B cell (primary cell): ENCODE measurements at regions not wholly inside any gene's neighbourhood (a gene's known extent, or its start where the extent isn't known, plus 50 kb on each side); places are given as distances from the start of the nearest gene placed in this dataset.

ENCODE experiments used
- ATAC-seq: fragments of 200-7000 bp; cut with Tn5 transposase; one replicate; pipeline ENCODE4 v1.10.0; 2021; ENCODE audit warnings: low read depth, mild to moderate bottlenecking, moderate number of reproducible peaks, moderate library complexity
- CTCF ChIA-PET: fragments of 350-600 bp; sonication (Branson Sonifier 250); formaldehyde crosslinking; loops from one replicate; lab custom pipeline; 2021; ENCODE audit warnings: antibody characterized with exemption, inconsistent platforms; lab: Charles Lee
- POLR2A ChIA-PET: fragments of 350-600 bp; sonication (Branson Sonifier 250); formaldehyde crosslinking; loops from one replicate; lab custom pipeline; 2021; ENCODE audit warnings: antibody characterized with exemption; lab: Charles Lee
- DNase-seq: peaks from one replicate; pipeline ENCODE4 v3.0.0; 2013
- H2AFZ ChIP-seq: 2 replicates; pipeline ENCODE4 v1.6.1; 2012; ENCODE audit warnings: mild to moderate bottlenecking, low read depth, low read length; ENCODE audit not compliant: insufficient read depth, poor library complexity, severe bottlenecking
- H3K27ac ChIP-seq, 2 donors: 1 replicate in 1 of 2; 2 replicates in 1 of 2; pipeline ENCODE4 v1.5.1; 2012 to 2013; ENCODE audit warnings: low read length in 2 of 2, mild to moderate bottlenecking in 2 of 2, moderate library complexity in 1 of 2
- H3K27me3 ChIP-seq, 4 experiments: fragments of 200-600 bp in 1 of 4; sonication (generic) in 1 of 4; replicated peaks in 1 of 4; 1 replicate in 2 of 4; 2 replicates in 2 of 4; pipeline versions ENCODE4 v1.6.1 to v1.7.0; 2013 to 2016; ENCODE audit warnings: low read length in 3 of 4, mild to moderate bottlenecking in 2 of 4, mixed read lengths in 1 of 4, moderate library complexity in 1 of 4; ENCODE audit not compliant: insufficient read depth in 4 of 4, control insufficient read depth in 3 of 4; ENCODE audit errors: control extremely low read depth in 1 of 4
- H3K36me3 ChIP-seq, 2 experiments: replicated peaks in 1 of 2; 1 replicate in 1 of 2; 2 replicates in 1 of 2; pipeline versions ENCODE4 v1.6.1 to v1.7.1; 2013; ENCODE audit warnings: low read length in 1 of 2; ENCODE audit not compliant: insufficient read depth in 2 of 2, control insufficient read depth in 1 of 2; ENCODE audit errors: control extremely low read depth in 1 of 2, extremely low read depth in 1 of 2
- H3K4me1 ChIP-seq, 2 donors: fragments of 200-600 bp in 1 of 2; sonication (generic) in 1 of 2; 1 replicate in 1 of 2; 2 replicates in 1 of 2; pipeline versions ENCODE4 v1.5.1 to v1.6.1; 2013 to 2017; ENCODE audit warnings: low read length in 2 of 2; ENCODE audit not compliant: control insufficient read depth in 2 of 2, insufficient read depth in 2 of 2
- H3K4me2 ChIP-seq: replicated peaks from 2 replicates; pipeline ENCODE3; 2012; ENCODE audit warnings: mild to moderate bottlenecking, low read depth, low read length; ENCODE audit not compliant: poor library complexity, severe bottlenecking
- H3K4me3 ChIP-seq, 5 experiments: fragments of 200-600 bp in 1 of 5; sonication (generic) in 1 of 5; 1 replicate in 3 of 5; 2 replicates in 2 of 5; pipeline versions ENCODE4 v1.5.1 to v1.7.0; 2011 to 2016; ENCODE audit warnings: low read length in 4 of 5, mild to moderate bottlenecking in 4 of 5, low read depth in 2 of 5, control low read depth in 1 of 5, moderate library complexity in 1 of 5; ENCODE audit not compliant: insufficient read depth in 1 of 5; ENCODE audit errors: control extremely low read depth in 1 of 5, extremely low read depth in 1 of 5
- H3K79me2 ChIP-seq: fragments of 200-600 bp; sonication (generic); one replicate; pipeline ENCODE4 v1.6.0; 2016; ENCODE audit warnings: low read length; ENCODE audit not compliant: control insufficient read depth, insufficient read depth
- H3K9ac ChIP-seq: fragments of 200-600 bp; sonication (generic); 2 replicates; pipeline ENCODE4 v1.6.1; 2017; ENCODE audit warnings: mild to moderate bottlenecking, low read length, moderate library complexity
- H3K9me3 ChIP-seq, 3 donors: one replicate each; pipeline versions ENCODE4 v1.6.1 to v1.7.1; 2013; ENCODE audit warnings: low read length in 2 of 3; ENCODE audit not compliant: control insufficient read depth in 2 of 3, insufficient read depth in 1 of 3; ENCODE audit errors: control extremely low read depth in 1 of 3
- H4K20me1 ChIP-seq: 2 replicates; pipeline ENCODE4 v1.6.0; 2012; ENCODE audit warnings: mild to moderate bottlenecking, low read length; ENCODE audit not compliant: insufficient read depth, control insufficient read depth, poor library complexity, severe bottlenecking
- H3K27ac Mint-ChIP-seq: one replicate; pipeline ENCODE4 v1.8.0; 2021; ENCODE audit warnings: mixed read lengths
- H3K27me3 Mint-ChIP-seq: one replicate; pipeline ENCODE4 v1.8.0; 2021; ENCODE audit warnings: mixed read lengths
- H3K4me1 Mint-ChIP-seq: one replicate; pipeline ENCODE4 v1.8.0; 2021; ENCODE audit warnings: mixed read lengths
- H3K4me3 Mint-ChIP-seq: one replicate; pipeline ENCODE4 v1.8.0; 2021; ENCODE audit warnings: mixed read lengths
- H3K9me3 Mint-ChIP-seq: one replicate; pipeline ENCODE4 v1.8.0; 2022; ENCODE audit warnings: mixed read lengths; ENCODE audit not compliant: insufficient read depth
- CTCF ChIP-seq: fragments of 200-600 bp; IDR thresholded peaks from one replicate; pipeline ENCODE4 v1.8.0; 2022; ENCODE audit warnings: antibody characterized with exemption, mild to moderate bottlenecking
- EZH2 ChIP-seq: IDR thresholded peaks from 2 replicates; pipeline ENCODE4 v1.6.1; 2012; ENCODE audit warnings: borderline replicate concordance, low read depth, mild to moderate bottlenecking, moderate library complexity, low read length; ENCODE audit not compliant: insufficient read depth, poor library complexity, severe bottlenecking
- WGBS: methylation state at CpG from one replicate; pipeline ENCODE4 v1.1.5; 2013; ENCODE audit warnings: missing lambda C conversion rate; ENCODE audit not compliant: insufficient coverage; 5-methylcytosine and 5-hydroxymethylcytosine counted together
- intact Hi-C: fragments of 100-400 bp; cut with micrococcal nuclease; formaldehyde crosslinking; loops from one replicate; pipeline ENCODE4 v1.10.0; 2022

GRCh38 chr19:32224371-32225244 lies 120.8 kb upstream of the ZNF507 start:
- peaks cover 9 to 14% of the 10 kb centered on the region in 2 donors for H3K4me1 ChIP-seq
- peaks cover 39% of the 10 kb centered on the region for H3K27me3 Mint-ChIP-seq
- ChIA-PET CTCF (interaction anchor here (0.6 to 3.3 kb wide), 9 partner anchors 10 to 1558 kb away, joined by 3 to 23 read pairs (median 3); no protein-coding TSS in a partner anchor), POLR2A (no interaction called here)
- no peak overlapping the region for H3K27ac Mint-ChIP-seq
- peaks cover 0 to 16% (median 1%) of the 10 kb centered on the region in 3 donors for H3K9me3 ChIP-seq
- TF ChIP-seq EZH2 (no peak), CTCF (peak; percentile 99)
- no peaks in the 10 kb centered on the region for H3K36me3 ChIP-seq
- no peaks in the 10 kb centered on the region for H4K20me1 ChIP-seq
- H3K27me3 ChIP-seq, result peaks cover 0 to 26% (median 10%) of the 10 kb centered on the region in 4 experiments
- DNase-seq (peak; percentile 58), ATAC-seq (peak; percentile 84)
- H3K79me2 ChIP-seq, result no peaks in the 10 kb centered on the region
- H3K9me3 Mint-ChIP-seq, result no peaks in the 10 kb centered on the region
- H3K4me3 Mint-ChIP-seq, result peak overlapping the region; percentile 77
- no peak overlapping the region for H3K27ac ChIP-seq
- H3K9ac ChIP-seq, result peak overlapping the region; percentile 37
- H3K4me2 ChIP-seq, result peak overlapping the region; percentile 69
- 5% methylated on average over 41 of the region's 51 CpGs for WGBS
- intact Hi-C loops, result loop anchor here (5.0 kb wide), 1 partner anchor 1437 kb away; no protein-coding TSS in a partner anchor
- H3K4me3 ChIP-seq, result peak overlapping the region in 3 of 5 experiments; percentile 16 to 32 (median 23)
- peaks cover 7% of the 10 kb centered on the region for H3K4me1 Mint-ChIP-seq
- H2AFZ ChIP-seq, result peak overlapping the region; percentile 52
